HG02642 (cell line): ENCODE measurements at regions not wholly inside any gene's neighbourhood (a gene's known extent, or its start where the extent isn't known, plus 50 kb on each side); places are given as distances from the start of the nearest gene placed in this dataset.

Source experiments
- ATAC-seq: cut with Tn5 transposase; IDR thresholded peaks from one replicate; pipeline ENCODE4 v1.9.1; 2021; ENCODE audit warnings: mild to moderate bottlenecking; ENCODE audit not compliant: unreplicated experiment, poor library complexity

DNA sequence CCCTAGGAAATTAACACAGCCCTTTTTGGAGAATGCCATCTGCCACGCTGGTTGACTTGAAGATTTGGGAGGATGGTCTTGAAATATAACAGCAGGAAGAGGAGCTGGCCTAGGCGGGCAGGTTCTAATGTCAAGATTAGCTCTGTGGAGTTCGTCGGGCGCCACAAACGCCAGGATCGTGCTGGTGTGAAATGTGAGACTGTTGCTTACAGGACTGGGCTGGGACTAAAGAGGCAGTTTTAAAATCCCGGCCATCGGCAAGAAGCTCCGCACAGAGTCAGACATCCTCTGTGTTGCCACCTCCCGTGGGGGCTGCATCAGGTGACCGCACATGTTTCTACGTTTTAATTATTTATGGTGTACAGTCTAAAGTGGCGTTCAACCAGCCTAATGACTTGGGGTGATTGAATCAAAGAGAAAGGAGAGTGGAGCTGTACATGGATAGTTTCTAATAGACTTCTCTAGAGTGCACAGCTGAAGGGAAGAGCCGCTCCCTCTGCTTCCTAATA lies 99.4 kb upstream of the BCL11A start:
- ATAC-seq: no peak

DNA sequence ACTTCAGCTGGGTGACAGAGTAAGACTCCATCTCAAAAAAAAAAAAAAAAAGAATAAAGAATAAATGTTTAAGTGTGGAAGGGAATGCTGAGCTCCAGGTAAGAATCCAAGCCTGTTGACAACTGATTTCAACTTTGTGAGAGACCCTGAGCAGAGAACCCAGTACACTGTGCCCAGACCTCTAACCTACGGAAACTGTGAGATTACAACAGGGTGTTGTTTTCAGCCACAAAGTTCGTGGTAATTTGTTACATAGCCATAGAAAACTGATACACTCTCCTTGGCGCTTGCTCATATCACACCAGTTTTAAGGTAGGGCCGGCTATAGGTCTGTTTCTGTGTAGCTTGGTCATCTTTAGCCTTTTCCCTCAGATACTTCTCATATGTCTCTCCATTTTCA lies 98.4 kb upstream of the PAPOLG start:
- no peak for ATAC-seq

DNA sequence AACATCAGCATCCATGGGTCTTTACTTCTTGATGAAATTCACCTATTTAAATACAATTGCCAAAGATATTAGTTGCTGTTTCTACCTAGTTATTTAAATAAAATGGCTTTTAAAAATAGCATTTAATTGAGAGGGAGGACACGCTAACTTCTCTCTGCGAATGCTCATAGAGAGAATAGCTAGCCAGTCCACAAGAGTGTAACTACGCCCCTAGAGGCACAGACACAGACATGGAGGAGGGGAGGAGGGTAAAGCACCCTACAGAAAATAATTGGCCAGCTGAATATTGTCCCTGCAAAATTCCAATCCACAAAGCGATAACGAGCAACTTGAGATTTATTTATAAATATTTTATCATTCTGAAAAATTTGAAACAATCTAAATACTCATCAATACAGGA lies 97.0 kb upstream of the PAPOLG start:
- ATAC-seq: no peak

DNA sequence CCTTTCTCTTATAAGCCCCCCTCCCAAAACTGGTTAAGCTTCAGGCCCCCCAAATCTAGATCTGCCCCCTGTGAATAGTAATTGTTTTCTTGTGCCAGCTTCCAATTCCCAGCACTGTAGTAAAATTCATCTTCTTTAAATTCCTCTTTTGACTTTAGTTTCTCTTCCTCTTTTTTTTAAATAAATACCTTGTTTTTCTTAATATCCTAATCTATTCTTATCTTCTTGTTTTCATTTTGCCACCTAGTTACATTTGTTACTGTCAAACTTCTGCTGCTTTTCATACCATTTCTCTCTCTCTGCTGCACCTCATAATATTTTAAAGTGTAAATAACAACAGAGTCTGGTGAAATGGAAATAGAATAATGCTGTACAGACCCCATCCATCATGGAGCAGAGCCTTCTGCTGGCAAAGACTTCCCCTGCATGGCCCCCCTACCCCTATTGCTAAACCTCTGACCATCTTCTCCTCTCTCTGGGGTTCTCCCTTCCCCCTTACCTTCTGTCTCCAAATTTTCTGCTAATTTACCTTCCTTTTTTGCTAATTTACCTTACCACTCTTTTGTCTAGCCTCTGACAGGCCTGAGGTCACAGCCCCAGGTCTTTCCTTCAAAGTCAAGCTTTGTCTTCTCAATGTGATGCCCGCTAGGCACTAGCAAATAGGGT lies 94.9 kb upstream of the PAPOLG start:
- no peak for ATAC-seq

DNA sequence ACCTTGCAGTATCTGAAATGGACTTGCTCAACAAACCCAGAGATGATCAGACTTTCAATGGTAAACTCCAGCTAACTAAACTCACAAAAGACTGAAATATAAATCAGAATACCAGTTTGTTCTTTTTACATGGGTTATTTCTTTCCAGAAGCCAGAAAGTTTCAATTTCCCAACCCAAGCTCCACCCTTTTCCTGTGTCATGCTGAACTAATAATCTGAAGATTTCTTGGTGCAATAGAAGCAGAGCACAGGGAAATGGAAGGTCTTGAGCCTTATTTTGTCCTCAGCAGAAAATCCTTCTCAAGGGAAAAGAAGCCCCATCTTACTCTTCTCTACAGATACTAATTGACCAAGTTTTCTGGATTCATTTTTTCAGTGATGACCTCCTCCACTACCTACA lies 93.3 kb upstream of the PAPOLG start:
- no peak for ATAC-seq

DNA sequence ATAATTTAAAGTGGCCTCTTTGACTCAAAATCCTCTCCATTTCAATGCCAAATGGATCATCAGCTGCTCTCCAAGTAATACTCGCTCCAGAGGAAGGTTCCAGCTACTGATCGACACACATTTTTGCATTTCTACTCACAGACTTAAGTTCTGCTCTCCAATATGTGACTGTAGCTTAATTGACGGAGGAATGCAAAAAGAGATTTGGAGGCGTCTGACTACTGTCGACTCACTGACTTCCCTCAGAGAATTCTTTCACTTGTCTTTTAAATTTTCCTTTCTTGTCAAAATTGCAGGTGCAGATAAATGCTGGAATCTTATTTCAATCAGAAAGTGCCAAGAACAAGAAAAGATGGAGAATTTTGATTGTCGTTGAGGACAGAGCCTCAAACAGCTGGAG lies 84.1 kb upstream of the PAPOLG start:
- no peak for ATAC-seq

DNA sequence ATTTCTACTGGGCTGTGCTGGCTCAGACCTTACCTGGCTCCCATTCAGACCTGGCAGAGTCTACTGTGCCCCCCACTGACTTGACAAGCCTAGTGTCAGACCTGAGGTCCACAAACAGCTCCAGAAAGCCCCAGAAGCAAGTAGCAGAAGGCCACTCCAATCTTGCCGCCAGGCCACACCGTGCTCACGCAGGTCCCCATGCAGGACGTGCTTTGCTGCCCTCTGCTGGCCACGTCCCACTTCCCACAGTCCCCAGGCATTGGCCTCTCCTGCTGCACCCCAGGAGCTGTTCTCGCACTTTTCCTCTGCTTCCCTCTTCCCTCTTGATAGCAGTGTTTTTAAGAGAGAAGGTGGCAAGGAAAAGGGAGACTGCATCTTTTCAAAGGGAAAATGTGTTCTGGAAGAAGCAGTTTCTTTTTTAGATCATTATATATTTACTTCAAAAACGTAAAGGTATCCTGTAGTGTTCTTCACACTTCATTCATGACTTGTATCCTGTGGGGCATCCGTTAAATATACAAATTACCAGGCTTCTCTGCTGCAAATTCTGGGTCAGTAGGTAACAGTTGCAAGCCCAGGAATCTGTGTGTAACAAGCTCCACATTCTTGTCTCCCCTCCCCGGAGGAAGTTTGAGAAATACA lies 81.4 kb upstream of the PAPOLG start:
- peak; percentile 100 for ATAC-seq

DNA sequence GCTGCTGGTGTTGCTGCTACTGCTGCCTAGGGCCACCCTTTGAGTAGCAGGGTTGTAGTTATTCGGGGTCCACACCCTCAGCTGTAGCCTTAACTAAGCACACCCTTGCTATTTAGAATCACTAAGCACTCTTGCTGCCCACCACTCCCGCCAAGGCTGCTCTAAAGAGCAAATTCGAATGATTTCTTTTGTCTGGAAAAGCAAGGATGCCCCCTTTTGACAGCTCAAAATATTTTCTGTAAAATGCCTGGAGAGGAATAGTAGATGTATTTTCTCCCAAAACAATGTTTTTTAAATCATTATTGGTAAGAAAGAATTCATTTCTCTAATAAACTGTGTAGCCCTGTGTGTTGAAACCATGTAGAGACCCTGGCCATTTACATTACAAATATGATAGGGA lies 80.8 kb upstream of the PAPOLG start:
- ATAC-seq: no peak

DNA sequence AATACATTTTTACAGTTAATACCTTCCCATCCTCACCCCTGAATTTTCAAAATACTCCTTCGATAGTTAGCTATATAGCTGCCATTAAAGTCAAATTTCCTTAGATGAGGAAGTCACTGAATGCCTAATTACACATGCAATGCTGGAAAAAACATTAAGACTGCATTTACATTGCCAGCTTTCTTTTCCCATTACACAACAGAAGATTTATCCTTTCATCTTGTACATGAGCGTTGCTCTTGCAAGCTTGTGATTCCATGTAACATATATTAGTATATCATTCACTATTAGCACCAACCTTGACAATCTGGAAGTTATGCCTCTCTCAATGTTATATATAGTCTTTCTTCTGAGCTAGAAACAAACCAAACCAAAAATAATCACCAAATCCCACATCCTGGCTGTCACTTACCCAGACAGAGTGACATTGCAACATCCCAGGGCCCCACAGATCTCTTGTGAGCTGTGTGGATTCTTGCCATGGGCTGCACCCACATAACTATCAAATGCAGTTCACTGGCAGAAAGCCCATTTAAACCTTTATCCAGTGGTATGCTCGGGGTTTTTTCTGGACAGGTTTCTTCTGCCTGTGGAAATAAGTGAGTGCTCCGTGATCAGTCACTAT lies 79.2 kb upstream of the PAPOLG start:
- ATAC-seq: no peak

DNA sequence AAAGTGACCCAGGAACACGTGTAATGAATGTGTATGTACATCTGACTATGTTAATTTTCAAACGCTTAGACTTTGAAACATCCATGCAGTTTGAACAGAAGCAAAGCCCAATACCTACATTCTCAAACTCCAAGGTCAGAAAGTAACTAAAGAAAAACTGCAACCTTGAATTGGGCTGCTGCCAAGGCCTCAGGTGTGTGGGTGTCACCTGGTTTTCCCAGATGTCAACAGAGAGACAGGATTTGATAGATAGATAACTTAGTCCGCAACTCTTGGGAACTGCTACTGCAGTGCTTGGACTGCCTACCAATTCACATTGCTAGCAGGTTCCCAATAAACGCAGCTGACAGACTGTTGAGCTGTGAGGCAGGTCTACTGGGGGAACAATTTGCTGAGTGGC lies 78.7 kb upstream of the PAPOLG start:
- no peak for ATAC-seq

DNA sequence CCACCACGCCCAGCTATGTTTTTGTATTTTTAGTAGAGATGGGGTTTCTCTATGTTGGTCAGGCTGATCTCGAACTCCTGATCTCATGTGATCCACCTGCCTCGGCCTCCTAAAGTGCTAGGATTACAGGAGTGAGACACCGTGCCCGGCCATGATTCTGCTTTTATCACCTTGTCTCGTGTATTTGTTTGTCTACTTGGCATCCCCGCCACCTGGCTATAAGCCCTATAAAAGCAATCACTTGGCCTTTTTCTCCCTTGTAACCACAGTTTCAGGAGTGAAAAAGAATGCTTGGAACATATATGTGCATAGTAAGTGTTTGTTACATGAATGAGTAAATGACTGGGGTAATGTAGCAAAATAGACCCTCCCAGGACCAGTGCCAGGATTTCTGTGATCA lies 77.5 kb upstream of the PAPOLG start:
- ATAC-seq: no peak

DNA sequence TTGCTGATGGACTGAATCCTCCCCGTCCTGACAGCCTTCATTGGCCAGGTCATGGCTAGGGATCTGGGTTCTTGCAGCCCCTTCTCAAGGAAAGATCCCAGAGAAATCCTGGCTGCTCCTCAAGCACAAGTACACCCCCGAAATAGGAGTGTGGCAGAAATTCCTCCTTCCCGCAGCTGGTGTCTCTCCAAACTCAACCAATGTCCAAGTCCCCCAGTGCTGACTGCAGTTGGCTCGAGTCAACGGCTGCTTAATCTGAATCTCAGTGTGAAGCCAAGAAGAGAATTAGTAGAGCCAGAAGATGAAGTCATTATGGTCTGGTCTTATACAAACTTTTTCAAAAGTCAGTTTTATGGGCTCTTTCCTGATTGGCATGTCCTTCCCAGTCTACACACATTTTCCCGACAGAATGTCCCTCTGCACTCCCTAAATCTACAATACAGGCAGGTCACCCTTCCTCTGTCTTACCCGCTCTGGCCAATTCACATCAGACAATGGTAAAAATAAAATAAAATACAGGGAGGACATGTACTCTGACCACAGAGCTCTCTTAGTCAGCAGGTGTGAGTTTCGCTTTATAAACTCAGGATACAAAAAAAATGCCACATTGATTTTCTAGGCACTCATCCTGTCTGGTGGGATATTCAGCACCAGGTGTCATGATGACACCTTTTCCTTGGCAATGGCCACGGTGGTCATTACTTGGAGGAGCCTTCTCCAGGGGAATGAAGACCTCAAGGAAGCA lies 76.9 kb upstream of the PAPOLG start:
- ATAC-seq: no peak

DNA sequence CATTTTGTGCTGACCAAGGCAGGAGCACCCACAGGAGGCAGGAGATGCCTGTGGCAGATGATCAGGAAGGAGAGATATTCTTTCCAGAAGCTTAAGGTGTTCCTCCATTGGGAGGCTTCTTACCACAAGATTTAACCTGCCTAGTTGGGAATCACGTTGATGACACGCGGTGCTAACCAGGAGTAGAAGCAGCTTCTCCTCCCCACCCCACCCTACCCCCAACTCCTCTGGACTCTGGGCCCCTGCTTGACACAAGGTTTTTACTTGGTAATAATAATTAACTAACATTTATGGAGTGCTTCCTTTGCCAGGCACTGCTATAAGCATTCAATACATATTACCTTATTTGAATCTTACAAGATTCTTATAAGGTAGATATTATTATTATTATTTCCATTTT lies 62.5 kb upstream of the PAPOLG start:
- ATAC-seq: no peak

DNA sequence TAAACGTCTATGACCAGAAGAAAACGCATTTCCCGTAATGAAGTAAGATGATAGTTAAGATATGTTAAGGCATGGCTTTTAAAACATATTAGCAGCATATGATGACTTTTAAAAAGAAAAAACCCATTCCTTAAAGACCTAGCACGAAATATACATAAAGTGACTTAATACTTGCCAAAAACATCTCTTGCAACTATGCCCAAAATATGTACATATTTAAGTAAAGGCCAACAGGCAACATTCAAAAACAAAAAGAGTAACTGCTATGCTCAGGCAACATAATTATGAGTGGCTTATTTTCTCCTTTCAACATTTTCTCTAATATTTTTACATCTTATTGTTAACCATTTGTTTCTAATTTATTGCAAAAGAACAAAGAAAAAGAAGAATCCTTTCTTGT lies 60.3 kb upstream of the PAPOLG start:
- ATAC-seq: no peak

DNA sequence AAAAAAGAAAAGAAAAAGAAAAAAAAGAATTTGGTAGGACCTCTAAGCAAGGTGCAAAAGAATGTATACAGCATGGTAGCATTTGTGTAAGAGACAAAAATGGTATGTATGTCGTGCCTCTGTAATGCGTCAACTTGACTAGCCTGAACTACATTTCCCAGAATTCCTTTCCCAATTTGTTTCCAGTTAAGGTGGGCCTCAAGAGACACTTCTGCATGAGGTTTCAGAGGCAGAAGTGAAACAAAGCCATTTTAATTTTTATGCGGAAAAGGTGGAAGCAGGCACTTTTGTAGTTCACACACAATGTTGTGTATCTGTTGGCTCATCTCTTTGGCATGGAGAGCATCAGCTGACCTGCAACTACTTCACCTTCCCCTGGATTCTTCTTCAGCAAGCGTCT lies 56.5 kb upstream of the PAPOLG start:
- no peak for ATAC-seq

DNA sequence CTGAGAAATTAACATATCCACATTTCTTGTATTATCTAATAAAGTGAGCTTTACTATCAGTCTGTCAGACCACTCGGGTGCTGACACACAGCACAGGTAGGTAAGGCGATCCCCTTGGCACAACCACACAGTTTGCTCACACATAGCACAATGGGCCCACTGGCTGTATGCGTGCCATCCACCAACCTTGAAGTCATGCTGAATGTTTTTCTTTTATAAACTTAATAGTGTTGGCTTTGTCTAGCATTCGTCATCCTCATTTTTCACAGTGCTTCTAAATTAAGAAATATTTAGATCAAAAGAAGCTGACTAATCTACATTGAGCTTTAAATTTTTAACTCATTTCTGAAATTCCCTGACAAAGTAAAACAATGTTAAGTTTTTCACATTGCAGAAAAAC lies 50.0 kb upstream of the PAPOLG start:
- ATAC-seq: no peak
